8988T (cell line): ENCODE measurements at regions not wholly inside any gene's neighbourhood (a gene's known extent, or its start where the extent isn't known, plus 50 kb on each side); places are given as distances from the start of the nearest gene placed in this dataset.

Experiments used
- DNase-seq: peaks from one replicate; pipeline ENCODE4 v3.0.0; 2011

- DNase-seq: no peak
Measured at GRCh38 chr6:22888163-22888752, 318.9 kb downstream of the HDGFL1 start.

- DNase-seq: no peak
Measured at GRCh38 chr6:22891934-22892333, 322.6 kb downstream of the HDGFL1 start.

- no peak for DNase-seq
Measured at GRCh38 chr6:22892452-22892851, 323.1 kb downstream of the HDGFL1 start.

- no peak for DNase-seq
Measured at GRCh38 chr6:22896696-22897095, 327.3 kb downstream of the HDGFL1 start.

- no peak for DNase-seq
Measured at GRCh38 chr6:22899426-22899825, 330.1 kb downstream of the HDGFL1 start.

GRCh38 chr6:22903826-22904225, 334.5 kb downstream of the HDGFL1 start:
- no peak for DNase-seq

GRCh38 chr6:22904431-22904830, 335.1 kb downstream of the HDGFL1 start:
- no peak for DNase-seq

- no peak for DNase-seq
Measured at GRCh38 chr6:22906091-22906549, 336.8 kb downstream of the HDGFL1 start.

- no peak for DNase-seq
Measured at GRCh38 chr6:22907085-22907484, 337.7 kb downstream of the HDGFL1 start.

- DNase-seq: no peak
Measured at GRCh38 chr6:22910370-22910769, 341.0 kb downstream of the HDGFL1 start.

- no peak for DNase-seq
Measured at GRCh38 chr6:22913612-22914011, 344.2 kb downstream of the HDGFL1 start.

- DNase-seq: no peak
Measured at GRCh38 chr6:22917344-22917743, 348.0 kb downstream of the HDGFL1 start.

GRCh38 chr6:22921828-22922227, 352.5 kb downstream of the HDGFL1 start:
- DNase-seq: no peak

GRCh38 chr6:22925304-22925835, 356.0 kb downstream of the HDGFL1 start:
- DNase-seq: no peak

GRCh38 chr6:22925920-22926789, 356.8 kb downstream of the HDGFL1 start:
- DNase-seq: no peak

- no peak for DNase-seq
Measured at GRCh38 chr6:22926790-22927354, 357.5 kb downstream of the HDGFL1 start.

GRCh38 chr6:22928775-22929174, 359.4 kb downstream of the HDGFL1 start:
- DNase-seq: no peak

GRCh38 chr6:22929311-22929985, 360.1 kb downstream of the HDGFL1 start:
- DNase-seq: no peak

- DNase-seq: no peak
Measured at GRCh38 chr6:22940581-22941290, 371.4 kb downstream of the HDGFL1 start.

GRCh38 chr6:22942403-22942802, 373.0 kb downstream of the HDGFL1 start:
- no peak for DNase-seq

GRCh38 chr6:22943327-22943726, 374.0 kb downstream of the HDGFL1 start:
- no peak for DNase-seq

GRCh38 chr6:22949967-22950366, 380.6 kb downstream of the HDGFL1 start:
- no peak for DNase-seq

- no peak for DNase-seq
Measured at GRCh38 chr6:22952097-22952496, 382.7 kb downstream of the HDGFL1 start.
